Activated naive CD4-positive, alpha-beta T cell treated with anti-CD3 and anti-CD28 coated beads for 36 hours (primary cell): ENCODE measurements at regions not wholly inside any gene's neighbourhood (a gene's known extent, or its start where the extent isn't known, plus 50 kb on each side); places are given as distances from the start of the nearest gene placed in this dataset.

Source experiments
- CTCF ChIA-PET: fragments of 350-600 bp; sonication (Branson Sonifier 250); formaldehyde crosslinking; loops from one replicate; lab custom pipeline; 2021; ENCODE audit warnings: antibody characterized with exemption; lab: Charles Lee
- DNase-seq: peaks from one replicate; pipeline ENCODE4 v3.0.0-alpha.2; 2020
- H3K27ac Mint-ChIP-seq: one replicate; pipeline ENCODE4 v1.8.0; 2021; ENCODE audit warnings: mild to moderate bottlenecking, mixed read lengths
- H3K27me3 Mint-ChIP-seq: one replicate; pipeline ENCODE4 v1.8.0; 2021; ENCODE audit warnings: low read depth, mixed read lengths
- H3K36me3 Mint-ChIP-seq: one replicate; pipeline ENCODE4 v1.8.0; 2021; ENCODE audit warnings: low read depth, mixed read lengths
- H3K4me1 Mint-ChIP-seq: one replicate; pipeline ENCODE4 v1.8.0; 2021; ENCODE audit warnings: low read depth, mixed read lengths
- H3K4me3 Mint-ChIP-seq: one replicate; pipeline ENCODE4 v1.8.0; 2021; ENCODE audit warnings: mild to moderate bottlenecking, moderate library complexity, mixed read lengths
- H3K9me3 Mint-ChIP-seq: one replicate; pipeline ENCODE4 v1.8.0; 2021; ENCODE audit warnings: mixed read lengths
- intact Hi-C: fragments of 100-400 bp; cut with micrococcal nuclease; formaldehyde crosslinking; loops from one replicate; pipeline ENCODE4 v1.15.1; 2023

DNA sequence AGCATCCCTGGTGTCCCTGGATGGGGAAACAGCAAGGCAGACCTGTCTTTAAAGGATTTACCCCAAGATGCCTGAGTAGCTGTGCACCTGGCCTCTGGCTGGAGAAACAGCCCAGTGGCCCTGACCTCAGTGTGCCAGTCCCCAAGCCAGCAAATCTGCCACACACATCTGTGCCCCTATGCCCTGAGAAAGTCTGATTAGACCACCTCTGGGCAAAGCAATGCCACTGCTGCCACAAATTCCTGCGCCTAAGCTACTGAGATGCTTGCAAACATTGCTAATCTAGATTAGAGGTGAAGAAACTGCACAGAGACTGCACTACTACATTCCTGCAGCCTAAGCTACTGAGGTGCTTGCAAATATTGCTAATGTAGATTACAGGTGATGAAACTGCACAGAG lies 269.6 kb downstream of the CEMIP2 start:
- no peak for DNase-seq
- CTCF ChIA-PET, result no interaction called here
- Mint-ChIP-seq H3K27ac (no peak overlapping the region), H3K4me1 (no peaks in the 10 kb centered on the region), H3K36me3 (no peaks in the 10 kb centered on the region), H3K9me3 (peaks cover 8% of the 10 kb centered on the region), H3K27me3 (peaks cover 14% of the 10 kb centered on the region), H3K4me3 (no peak overlapping the region)
- intact Hi-C loops, result no loop called here

DNA sequence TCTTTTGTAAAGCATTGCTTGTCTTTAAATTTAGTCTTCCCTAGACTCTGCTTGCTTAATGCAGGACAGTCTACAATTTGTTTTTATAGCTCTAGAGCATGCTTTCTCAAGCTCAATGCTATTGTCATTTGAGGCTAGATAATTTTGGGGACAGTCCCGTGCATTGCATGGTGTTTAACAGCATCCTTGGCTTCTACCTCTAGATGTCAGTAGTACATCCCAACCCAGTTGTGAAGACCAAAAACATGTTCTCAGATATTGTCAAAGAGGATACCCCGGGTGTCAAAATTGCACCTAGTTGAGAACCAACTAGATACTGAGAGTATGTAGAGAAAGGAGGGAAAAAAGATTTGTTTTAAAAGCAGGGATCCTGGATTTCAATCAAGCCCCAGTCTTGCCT lies 277.5 kb downstream of the CEMIP2 start:
- intact Hi-C loops, result no loop called here
- CTCF ChIA-PET, result interaction anchor here (0.6 to 1.8 kb wide), 3 partner anchors 11 to 208 kb away, joined by 3 to 5 read pairs (median 3); no protein-coding TSS in a partner anchor
- H3K36me3 Mint-ChIP-seq, result no peaks in the 10 kb centered on the region
- no peaks in the 10 kb centered on the region for H3K9me3 Mint-ChIP-seq
- H3K4me3 Mint-ChIP-seq, result no peak overlapping the region
- peak; percentile 5 for DNase-seq
- H3K4me1 Mint-ChIP-seq, result no peaks in the 10 kb centered on the region
- peaks cover 25% of the 10 kb centered on the region for H3K27me3 Mint-ChIP-seq
- no peak overlapping the region for H3K27ac Mint-ChIP-seq

GRCh38 chr9:71487061-71487460 lies 281.3 kb downstream of the CEMIP2 start:
- CTCF ChIA-PET, result no interaction called here
- no peak for DNase-seq
- Mint-ChIP-seq H3K4me3 (no peak overlapping the region), H3K36me3 (no peaks in the 10 kb centered on the region), H3K27me3 (peaks cover 19% of the 10 kb centered on the region), H3K4me1 (no peaks in the 10 kb centered on the region), H3K27ac (no peak overlapping the region), H3K9me3 (no peaks in the 10 kb centered on the region)
- intact Hi-C loops, result no loop called here

DNA sequence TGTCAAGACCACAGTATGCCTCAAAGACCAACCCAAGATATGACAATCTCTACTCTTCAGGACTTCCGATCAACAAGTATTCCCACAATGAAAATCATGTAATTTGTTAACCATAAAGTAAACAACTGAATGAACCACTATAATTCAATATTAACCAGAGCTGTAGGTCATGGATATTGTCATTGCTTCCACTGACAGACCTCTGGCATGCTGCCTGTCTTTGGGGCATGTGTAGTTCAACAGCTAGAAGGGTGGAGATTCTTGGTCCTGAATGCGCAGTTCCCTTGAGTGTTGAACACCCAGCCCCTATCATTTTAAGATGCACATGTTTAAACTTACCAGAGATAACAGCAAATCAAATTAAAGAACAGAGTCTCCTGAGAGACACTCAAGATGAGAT lies 283.0 kb downstream of the CEMIP2 start:
- Mint-ChIP-seq H3K27ac (no peak overlapping the region), H3K4me3 (no peak overlapping the region), H3K4me1 (no peaks in the 10 kb centered on the region), H3K9me3 (no peaks in the 10 kb centered on the region), H3K27me3 (peaks cover 19% of the 10 kb centered on the region), H3K36me3 (no peaks in the 10 kb centered on the region)
- no peak for DNase-seq
- CTCF ChIA-PET, result interaction anchor here (0.6 kb wide), 1 partner anchor 278 kb away, joined by 4 read pairs; no protein-coding TSS in a partner anchor
- intact Hi-C loops, result no loop called here

GRCh38 chr9:71483436-71483835 lies 284.9 kb downstream of the CEMIP2 start:
- Mint-ChIP-seq H3K4me1 (no peaks in the 10 kb centered on the region), H3K9me3 (no peaks in the 10 kb centered on the region), H3K36me3 (no peaks in the 10 kb centered on the region), H3K4me3 (no peak overlapping the region), H3K27ac (no peak overlapping the region), H3K27me3 (peaks cover 13% of the 10 kb centered on the region)
- DNase-seq, result no peak
- intact Hi-C loops, result no loop called here
- CTCF ChIA-PET, result no interaction called here

GRCh38 chr9:71479621-71480020 lies 288.7 kb downstream of the CEMIP2 start:
- intact Hi-C loops, result no loop called here
- CTCF ChIA-PET, result no interaction called here
- no peak for DNase-seq
- no peaks in the 10 kb centered on the region for H3K9me3 Mint-ChIP-seq
- no peaks in the 10 kb centered on the region for H3K36me3 Mint-ChIP-seq
- no peaks in the 10 kb centered on the region for H3K4me1 Mint-ChIP-seq
- H3K4me3 Mint-ChIP-seq, result no peak overlapping the region
- H3K27me3 Mint-ChIP-seq, result no peaks in the 10 kb centered on the region
- H3K27ac Mint-ChIP-seq, result no peak overlapping the region

DNA sequence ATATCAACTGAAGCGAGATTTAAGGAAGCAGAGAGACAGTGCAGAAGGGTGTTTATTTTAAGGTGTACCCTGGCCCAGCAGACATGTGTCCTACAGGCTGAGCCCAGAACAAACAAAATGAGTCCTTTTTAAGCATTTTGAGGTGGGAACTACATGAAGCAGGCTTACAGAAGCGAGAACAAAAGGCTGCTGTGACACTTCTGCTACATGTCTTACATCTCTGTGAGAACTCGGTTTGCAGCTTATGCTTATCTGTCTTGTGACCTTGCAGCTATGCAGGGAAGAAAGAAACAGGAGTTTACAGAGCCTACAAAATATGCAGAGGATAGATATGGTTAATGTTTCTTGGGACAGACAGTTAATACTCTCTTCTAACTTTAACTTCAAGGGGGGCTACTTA lies 295.9 kb downstream of the CEMIP2 start:
- CTCF ChIA-PET, result no interaction called here
- no peaks in the 10 kb centered on the region for H3K9me3 Mint-ChIP-seq
- peaks cover 4% of the 10 kb centered on the region for H3K27me3 Mint-ChIP-seq
- no peak overlapping the region for H3K27ac Mint-ChIP-seq
- no peak overlapping the region for H3K4me3 Mint-ChIP-seq
- H3K36me3 Mint-ChIP-seq, result no peaks in the 10 kb centered on the region
- no peaks in the 10 kb centered on the region for H3K4me1 Mint-ChIP-seq
- DNase-seq, result no peak
- intact Hi-C loops, result no loop called here

- DNase-seq, result no peak
- Mint-ChIP-seq H3K4me3 (no peak overlapping the region), H3K4me1 (no peaks in the 10 kb centered on the region), H3K36me3 (no peaks in the 10 kb centered on the region), H3K27me3 (peaks cover 6% of the 10 kb centered on the region), H3K27ac (no peak overlapping the region), H3K9me3 (no peaks in the 10 kb centered on the region)
- intact Hi-C loops, result no loop called here
- CTCF ChIA-PET, result no interaction called here
These were observed 302.9 kb downstream of the CEMIP2 start for GRCh38 chr9:71465392-71465791.

DNA sequence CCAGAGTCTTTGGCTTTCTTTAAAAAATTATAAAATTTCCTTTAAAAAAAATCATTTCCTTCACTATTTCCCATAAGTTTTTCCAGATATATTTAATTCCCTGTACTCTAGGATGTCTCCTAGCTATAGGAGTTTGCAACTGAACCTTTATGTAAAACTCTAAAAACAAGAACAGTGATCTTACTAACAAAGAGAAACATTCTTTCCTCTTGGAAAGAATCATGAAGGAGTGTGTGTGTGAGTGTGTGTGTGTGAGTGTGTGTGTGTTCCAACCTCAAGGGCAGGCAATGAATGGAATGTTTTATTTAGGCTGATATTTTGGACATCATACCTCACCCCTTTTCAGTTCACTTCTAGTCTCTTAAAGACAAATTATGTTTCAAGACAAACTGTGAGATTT lies 309.2 kb downstream of the CEMIP2 start:
- CTCF ChIA-PET, result no interaction called here
- Mint-ChIP-seq H3K36me3 (no peaks in the 10 kb centered on the region), H3K27ac (no peak overlapping the region), H3K4me1 (no peaks in the 10 kb centered on the region), H3K27me3 (peaks cover 12% of the 10 kb centered on the region), H3K4me3 (no peak overlapping the region), H3K9me3 (no peaks in the 10 kb centered on the region)
- intact Hi-C loops, result no loop called here
- DNase-seq, result no peak

GRCh38 chr9:71446473-71447411 lies 321.6 kb downstream of the CEMIP2 start:
- intact Hi-C loops, result loop anchor here (1.0 kb wide), 1 partner anchor 322 kb away; the partner anchor contains the start of gene CEMIP2
- Mint-ChIP-seq H3K4me3 (peak overlapping the region; percentile 55), H3K9me3 (peaks cover 6% of the 10 kb centered on the region), H3K27me3 (peaks cover 37% of the 10 kb centered on the region), H3K4me1 (peaks cover 3% of the 10 kb centered on the region), H3K27ac (no peak overlapping the region), H3K36me3 (no peaks in the 10 kb centered on the region)
- DNase-seq, result peak; percentile 78
- CTCF ChIA-PET, result no interaction called here

DNA sequence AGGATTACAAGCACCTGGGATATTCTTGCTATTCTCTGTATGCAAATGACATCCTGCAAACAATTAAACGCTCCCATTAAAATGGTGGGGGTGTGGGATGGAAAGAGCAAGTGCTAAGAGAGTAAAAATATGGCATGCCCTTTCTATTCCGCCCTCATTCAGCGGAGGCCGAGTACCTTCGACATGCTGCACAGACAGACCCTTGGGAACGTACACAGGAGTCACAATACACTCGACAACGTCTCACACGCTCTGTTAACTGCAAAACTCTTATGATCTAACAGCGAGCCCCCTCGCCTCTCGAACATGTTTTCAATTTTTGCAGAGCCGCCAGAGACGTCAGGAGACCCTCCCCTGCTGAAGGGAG lies 322.2 kb downstream of the CEMIP2 start:
- no peaks in the 10 kb centered on the region for H3K36me3 Mint-ChIP-seq
- intact Hi-C loops, result no loop called here
- DNase-seq, result no peak
- peaks cover 37% of the 10 kb centered on the region for H3K27me3 Mint-ChIP-seq
- no peak overlapping the region for H3K4me3 Mint-ChIP-seq
- H3K9me3 Mint-ChIP-seq, result peaks cover 3% of the 10 kb centered on the region
- peaks cover 3% of the 10 kb centered on the region for H3K4me1 Mint-ChIP-seq
- no peak overlapping the region for H3K27ac Mint-ChIP-seq
- CTCF ChIA-PET, result no interaction called here

DNA sequence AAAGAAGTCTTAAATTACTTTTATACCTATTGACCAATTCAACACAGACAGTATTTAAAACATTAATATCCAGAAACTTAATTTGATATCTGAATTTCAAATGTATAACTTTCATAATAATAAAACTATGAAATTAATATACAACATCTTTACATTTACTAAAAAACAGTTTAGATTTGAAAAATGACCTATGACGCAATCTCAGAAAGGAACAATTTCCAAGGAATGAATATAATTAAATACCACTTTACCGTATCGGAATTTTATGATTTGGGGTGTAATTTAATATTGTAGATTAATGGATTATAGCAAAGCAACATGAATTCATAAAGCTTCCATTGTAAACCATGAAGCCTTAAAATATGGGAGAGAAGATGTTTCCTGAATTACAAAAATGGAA lies 321.5 kb upstream of the TRPM3 start:
- no peak for DNase-seq

DNA sequence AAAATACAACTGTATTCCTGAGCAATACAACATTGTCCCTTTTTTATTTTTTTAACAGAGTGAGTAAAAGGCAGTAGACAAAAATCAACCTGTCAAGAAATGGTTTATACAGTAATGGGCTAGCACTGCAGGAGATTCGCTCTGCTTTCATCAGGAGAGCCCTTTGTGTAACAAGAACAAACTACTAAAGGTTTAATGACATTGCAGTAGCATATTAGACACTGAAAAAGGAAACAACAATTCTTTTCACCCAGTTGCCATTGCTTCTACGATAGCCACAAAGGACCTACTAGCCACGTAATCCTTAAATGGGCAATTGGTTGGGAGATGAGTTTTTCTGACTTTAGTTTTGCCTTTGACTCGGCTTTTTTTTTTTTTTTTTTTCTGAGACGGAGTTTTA lies 319.8 kb upstream of the TRPM3 start:
- no peak for DNase-seq
- intact Hi-C loops, result loop anchor here (5.0 kb wide), 1 partner anchor 211 kb away; no protein-coding TSS in a partner anchor
- Mint-ChIP-seq H3K36me3 (no peaks in the 10 kb centered on the region), H3K27me3 (peaks cover 18% of the 10 kb centered on the region), H3K4me3 (no peak overlapping the region), H3K4me1 (no peaks in the 10 kb centered on the region), H3K9me3 (no peaks in the 10 kb centered on the region), H3K27ac (no peak overlapping the region)
- CTCF ChIA-PET, result interaction anchor here (0.6 to 0.7 kb wide), 2 partner anchors 86 to 584 kb away, joined by 3 to 5 read pairs; no protein-coding TSS in a partner anchor

More for the DNA sequence above, 321.5 kb upstream of the TRPM3 start:
- H3K4me3 Mint-ChIP-seq, result no peak overlapping the region
- no peaks in the 10 kb centered on the region for H3K36me3 Mint-ChIP-seq
- H3K4me1 Mint-ChIP-seq, result peaks cover 3% of the 10 kb centered on the region
- CTCF ChIA-PET, result no interaction called here
- peaks cover 25% of the 10 kb centered on the region for H3K27me3 Mint-ChIP-seq
- intact Hi-C loops, result loop anchor here (5.0 kb wide), 1 partner anchor 209 kb away; no protein-coding TSS in a partner anchor
- H3K9me3 Mint-ChIP-seq, result no peaks in the 10 kb centered on the region
- no peak overlapping the region for H3K27ac Mint-ChIP-seq
